ENCODE measurements at regions not wholly inside any gene's neighbourhood (a gene's known extent, or its start where the extent isn't known, plus 50 kb on each side); places are given as distances from the start of the nearest gene placed in this dataset.

- in situ Hi-C loops (cut with MboI; ENCODE audit: low pct_ligation_motif_present in 1 of 4, low pct_unique_long_range_greater_than_20kb in 1 of 4, low sequenced_read_pairs in 3 of 4) (no loop called here), intact Hi-C loops (cut with DNase I; ENCODE audit: low total_unique reads) (no loop called here)
- Histone ChIP-seq H3K27me3 (no peaks in the 10 kb centered on the region), H3K4me3 (no peak overlapping the region), H3K27ac (no peak overlapping the region), H3K9me3 (no peaks in the 10 kb centered on the region), H3K36me3 (no peaks in the 10 kb centered on the region), H3K4me1 (no peaks in the 10 kb centered on the region)
- DNase-seq = no peak
- 85 to 91% methylated on average over 7 to 8 of the region's 8 CpGs for WGBS, 2 donors (ENCODE audit: low coverage in 1 of 2)
- no peak for TF ChIP-seq POLR2AphosphoS5 (IDR thresholded peaks at IDR 0.05)
- no peak for TF ChIP-seq EP300 (IDR thresholded peaks at IDR 0.05; ENCODE audit: low read depth)
- TF ChIP-seq CTCF (IDR thresholded peaks at IDR 0.05) = no peak
- TF ChIP-seq POLR2A (IDR thresholded peaks at IDR 0.05) = no peak
Observed at GRCh38 chr7:153433223-153433622, 619.0 kb upstream of the DPP6 start.

- no peak for DNase-seq
- intact Hi-C loops (cut with DNase I; ENCODE audit: low total_unique reads) (no loop called here), in situ Hi-C loops (cut with MboI; ENCODE audit: low pct_ligation_motif_present in 1 of 4, low pct_unique_long_range_greater_than_20kb in 1 of 4, low sequenced_read_pairs in 3 of 4) (no loop called here)
- Histone ChIP-seq H3K9me3 (no peaks in the 10 kb centered on the region), H3K27ac (no peak overlapping the region), H3K27me3 (no peaks in the 10 kb centered on the region), H3K36me3 (no peaks in the 10 kb centered on the region), H3K4me3 (no peak overlapping the region), H3K4me1 (no peaks in the 10 kb centered on the region)
- WGBS, 2 donors (ENCODE audit: low coverage in 1 of 2) = 72 to 100% methylated on average over 2 to 5 of the region's 5 CpGs
- no peak for TF ChIP-seq POLR2A (IDR thresholded peaks at IDR 0.05)
- no peak for TF ChIP-seq POLR2AphosphoS5 (IDR thresholded peaks at IDR 0.05)
Observed at GRCh38 chr7:153440715-153441114, 611.5 kb upstream of the DPP6 start.

- WGBS, 2 donors (ENCODE audit: low coverage in 1 of 2) = 40 to 46% methylated on average over 3 to 7 of the region's 7 CpGs
- H3K27ac ChIP-seq = peak overlapping the region in 1 of 4 donors; percentile 8
- H3K4me1 ChIP-seq = no peaks in the 10 kb centered on the region
- in situ Hi-C loops (cut with MboI; ENCODE audit: low pct_ligation_motif_present in 1 of 4, low pct_unique_long_range_greater_than_20kb in 1 of 4, low sequenced_read_pairs in 3 of 4) = no loop called here
- H3K27me3 ChIP-seq = no peaks in the 10 kb centered on the region
- H3K9me3 ChIP-seq = no peaks in the 10 kb centered on the region
- no peaks in the 10 kb centered on the region for H3K36me3 ChIP-seq
- no peak overlapping the region for H3K4me3 ChIP-seq
- intact Hi-C loops (cut with DNase I; ENCODE audit: low total_unique reads) = no loop called here
- DNase-seq = no peak
- TF ChIP-seq POLR2A (IDR thresholded peaks at IDR 0.05) (no peak), CTCF (IDR thresholded peaks at IDR 0.05) (no peak), EP300 (IDR thresholded peaks at IDR 0.05; ENCODE audit: low read depth) (no peak), POLR2AphosphoS5 (IDR thresholded peaks at IDR 0.05) (no peak)
Observed at GRCh38 chr7:153443032-153443701, 609.0 kb upstream of the DPP6 start.

GRCh38 chr7:153444641-153445040, 607.6 kb upstream of the DPP6 start:
- no peak overlapping the region for H3K4me3 ChIP-seq
- intact Hi-C loops (cut with DNase I; ENCODE audit: low total_unique reads) = no loop called here
- no peak overlapping the region for H3K27ac ChIP-seq
- TF ChIP-seq EP300 (IDR thresholded peaks at IDR 0.05; ENCODE audit: low read depth) (no peak), POLR2A (IDR thresholded peaks at IDR 0.05) (no peak), POLR2AphosphoS5 (IDR thresholded peaks at IDR 0.05) (no peak), CTCF (IDR thresholded peaks at IDR 0.05) (no peak)
- H3K4me1 ChIP-seq = no peaks in the 10 kb centered on the region
- no peak for DNase-seq
- H3K9me3 ChIP-seq = no peaks in the 10 kb centered on the region
- H3K36me3 ChIP-seq = no peaks in the 10 kb centered on the region
- in situ Hi-C loops (cut with MboI; ENCODE audit: low pct_ligation_motif_present in 1 of 4, low pct_unique_long_range_greater_than_20kb in 1 of 4, low sequenced_read_pairs in 3 of 4) = no loop called here
- WGBS, 2 donors (ENCODE audit: low coverage in 1 of 2) = 75 to 81% methylated on average over 2 to 8 of the region's 8 CpGs
- no peaks in the 10 kb centered on the region for H3K27me3 ChIP-seq

- Histone ChIP-seq H3K27me3 (no peaks in the 10 kb centered on the region), H3K36me3 (no peaks in the 10 kb centered on the region), H3K9me3 (no peaks in the 10 kb centered on the region), H3K4me3 (no peak overlapping the region), H3K27ac (no peak overlapping the region), H3K4me1 (no peaks in the 10 kb centered on the region)
- WGBS, 2 donors (ENCODE audit: low coverage in 1 of 2) = 80 to 89% methylated on average over 5 of the region's 5 CpGs
- in situ Hi-C loops (cut with MboI; ENCODE audit: low pct_ligation_motif_present in 1 of 4, low pct_unique_long_range_greater_than_20kb in 1 of 4, low sequenced_read_pairs in 3 of 4) (no loop called here), intact Hi-C loops (cut with DNase I; ENCODE audit: low total_unique reads) (no loop called here)
- TF ChIP-seq EP300 (IDR thresholded peaks at IDR 0.05; ENCODE audit: low read depth) = no peak
- no peak for TF ChIP-seq POLR2A (IDR thresholded peaks at IDR 0.05)
- TF ChIP-seq POLR2AphosphoS5 (IDR thresholded peaks at IDR 0.05) = no peak
- no peak for TF ChIP-seq CTCF (IDR thresholded peaks at IDR 0.05)
- DNase-seq = no peak
Observed at GRCh38 chr7:153445641-153446040, 606.6 kb upstream of the DPP6 start.
